Transverse colon (tissue), 4 donors: ENCODE measurements at regions not wholly inside any gene's neighbourhood (a gene's known extent, or its start where the extent isn't known, plus 50 kb on each side); places are given as distances from the start of the nearest gene placed in this dataset.

ENCODE experiments used
- DNase-seq: peaks from one replicate; pipeline ENCODE4 v3.0.0-alpha.2; 2019
- H3K27ac ChIP-seq, 4 donors: fragments of 200-600 bp; sonication (generic); 2 replicates each; pipeline ENCODE4 v1.5.1; 2016 to 2018; ENCODE audit warnings: inconsistent platforms in 4 of 4
- H3K27me3 ChIP-seq: fragments of 200-600 bp; sonication (generic); 2 replicates; pipeline ENCODE4 v1.5.1; 2017; ENCODE audit warnings: inconsistent platforms
- H3K36me3 ChIP-seq, 4 donors: fragments of 200-600 bp; sonication (generic); 2 replicates each; pipeline ENCODE4 v1.5.1; 2017 to 2019; ENCODE audit warnings: inconsistent platforms in 4 of 4
- H3K4me1 ChIP-seq, 4 donors: fragments of 200-600 bp; sonication (generic); 2 replicates each; pipeline ENCODE4 v1.5.1; 2017 to 2020; ENCODE audit warnings: inconsistent platforms in 4 of 4
- H3K4me3 ChIP-seq, 4 donors: fragments of 200-600 bp; sonication (generic); 1 replicate in 1 of 4; 2 replicates in 3 of 4; pipeline versions ENCODE4 v1.5.1 to v1.6.1; 2017 to 2019; ENCODE audit warnings: inconsistent platforms in 4 of 4
- H3K9me3 ChIP-seq, 2 donors: fragments of 200-600 bp; sonication (generic); 2 replicates each; pipeline ENCODE4 v1.5.1; 2017 to 2019; ENCODE audit warnings: inconsistent platforms in 2 of 2
- CTCF ChIP-seq, 5 experiments: fragments of 200-600 bp in 3 of 5; fragments of 450-650 bp in 2 of 5; sonication (generic) in 3 of 5; IDR thresholded peaks; 1 replicate in 2 of 5; 2 replicates in 3 of 5; pipeline ENCODE4 v1.5.1; 2016 to 2017; ENCODE audit warnings: antibody characterized with exemption in 5 of 5, inconsistent platforms in 3 of 5, mild to moderate bottlenecking in 2 of 5, moderate library complexity in 1 of 5
- EP300 ChIP-seq: sonication (generic); formaldehyde crosslinking; IDR thresholded peaks from one replicate; pipeline ENCODE4 v1.6.1; 2017; ENCODE audit warnings: antibody characterized with exemption, low read depth
- POLR2A ChIP-seq: fragments of 450-650 bp; IDR thresholded peaks from one replicate; pipeline ENCODE4 v1.6.1; 2016; ENCODE audit warnings: antibody characterized with exemption, mild to moderate bottlenecking, moderate library complexity
- POLR2AphosphoS5 ChIP-seq, 3 donors: sonication (generic); formaldehyde crosslinking; IDR thresholded peaks; one replicate each; pipeline ENCODE4 v1.6.1; 2016; ENCODE audit warnings: antibody characterized with exemption in 3 of 3
- WGBS, 2 donors: methylation state at CpG; one replicate each; pipeline ENCODE4 v1.1.5; 2018; ENCODE audit warnings: low coverage in 1 of 2; 5-methylcytosine and 5-hydroxymethylcytosine counted together
- in situ Hi-C, 4 donors: fragments of 200-750 bp; cut with MboI; loops; one replicate each; pipeline versions ENCODE4 v1.15.0 to v1.15.1; 2017; ENCODE audit warnings: low sequenced_read_pairs in 3 of 4, low pct_ligation_motif_present in 1 of 4, low pct_unique_long_range_greater_than_20kb in 1 of 4
- intact Hi-C: fragments of 100-400 bp; cut with DNase I; formaldehyde crosslinking; loops from one replicate; pipeline ENCODE4 v1.15.1; 2023; ENCODE audit warnings: low total_unique reads

GRCh38 chr9:26523577-26523976, 369.0 kb downstream of the CAAP1 start:
- Histone ChIP-seq H3K4me3 (no peak overlapping the region), H3K27ac (no peak overlapping the region), H3K4me1 (peaks cover 0 to 4% (median 0%) of the 10 kb centered on the region in 4 donors), H3K36me3 (no peaks in the 10 kb centered on the region), H3K9me3 (no peaks in the 10 kb centered on the region), H3K27me3 (no peaks in the 10 kb centered on the region)
- no peak for TF ChIP-seq POLR2A
- TF ChIP-seq EP300, result no peak
- TF ChIP-seq CTCF (IDR thresholded peaks at IDR 0.05), result no peak
- no peak for TF ChIP-seq POLR2AphosphoS5 (IDR thresholded peaks at IDR 0.05)
- in situ Hi-C loops, result no loop called here
- intact Hi-C loops, result no loop called here
- DNase-seq, result no peak
- WGBS, 2 donors, result 13 to 43% methylated on average over 1 to 3 of the region's 3 CpGs

DNA sequence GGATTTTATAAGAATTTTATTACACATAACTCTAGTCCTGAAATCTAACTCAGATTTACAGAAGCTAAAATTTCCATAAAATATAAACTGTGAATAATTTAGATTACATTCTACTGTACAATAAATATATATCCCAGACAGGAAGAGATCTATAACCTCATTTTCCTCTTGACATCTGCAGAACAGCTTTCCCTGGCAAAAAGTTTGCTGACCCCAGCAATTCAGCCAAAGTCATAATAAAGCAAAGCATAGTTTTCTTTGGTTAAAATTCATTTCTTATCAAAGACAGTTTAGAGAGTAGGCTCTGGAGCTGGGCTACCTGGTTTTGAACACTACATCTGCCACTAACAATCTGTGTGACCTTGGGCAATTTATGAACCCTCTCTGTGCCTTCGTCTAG, 372.5 kb downstream of the CAAP1 start:
- H3K4me3 ChIP-seq, result no peak overlapping the region
- no peaks in the 10 kb centered on the region for H3K9me3 ChIP-seq
- H3K36me3 ChIP-seq, result no peaks in the 10 kb centered on the region
- no peak overlapping the region for H3K27ac ChIP-seq
- TF ChIP-seq POLR2AphosphoS5 (IDR thresholded peaks at IDR 0.05) (no peak), CTCF (IDR thresholded peaks at IDR 0.05) (no peak), EP300 (no peak), POLR2A (no peak)
- no peaks in the 10 kb centered on the region for H3K27me3 ChIP-seq
- in situ Hi-C loops, result no loop called here
- WGBS, 2 donors, result 29 to 53% methylated on average over 1 of the region's 1 CpG
- peaks cover 0 to 4% (median 0%) of the 10 kb centered on the region in 4 donors for H3K4me1 ChIP-seq
- intact Hi-C loops, result no loop called here
- no peak for DNase-seq

DNA sequence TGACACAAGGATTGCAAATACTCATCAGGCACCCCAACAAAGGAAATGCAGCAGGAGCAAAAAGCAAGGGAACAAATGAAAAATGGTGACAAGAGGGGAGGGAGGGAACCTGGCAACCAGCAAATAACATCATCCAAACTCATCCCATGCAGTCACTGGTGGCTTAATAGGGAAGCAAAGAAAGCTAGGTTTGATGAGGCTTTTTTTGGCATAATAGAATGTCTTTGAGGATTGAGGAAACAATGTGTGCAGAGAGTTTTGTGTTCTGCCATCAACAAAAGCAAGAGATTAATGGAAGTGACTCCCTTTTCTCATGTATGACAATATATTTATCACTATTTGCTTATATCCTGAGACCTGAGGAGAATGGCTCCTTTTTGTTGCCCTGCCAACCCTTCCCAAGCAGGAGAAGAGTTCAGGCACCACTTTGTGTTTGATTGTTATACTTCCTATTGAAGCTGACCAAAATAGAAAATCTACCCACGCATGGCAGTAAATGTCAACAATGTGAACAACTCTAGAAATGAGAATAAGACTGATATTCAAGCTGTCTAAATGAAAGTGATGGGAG, 375.7 kb downstream of the CAAP1 start:
- WGBS, 2 donors, result 33 to 56% methylated on average over 1 of the region's 1 CpG
- H3K36me3 ChIP-seq, result no peaks in the 10 kb centered on the region
- H3K9me3 ChIP-seq, result no peaks in the 10 kb centered on the region
- no peak for DNase-seq
- H3K4me1 ChIP-seq, result no peaks in the 10 kb centered on the region
- intact Hi-C loops (no loop called here), in situ Hi-C loops (no loop called here)
- H3K4me3 ChIP-seq, result no peak overlapping the region
- no peak overlapping the region for H3K27ac ChIP-seq
- TF ChIP-seq POLR2A (no peak), POLR2AphosphoS5 (IDR thresholded peaks at IDR 0.05) (no peak), EP300 (no peak), CTCF (IDR thresholded peaks at IDR 0.05) (no peak)
- no peaks in the 10 kb centered on the region for H3K27me3 ChIP-seq

- no peaks in the 10 kb centered on the region for H3K4me1 ChIP-seq
- H3K27ac ChIP-seq, result no peak overlapping the region
- H3K36me3 ChIP-seq, result no peaks in the 10 kb centered on the region
- DNase-seq, result no peak
- intact Hi-C loops (no loop called here), in situ Hi-C loops (no loop called here)
- no peaks in the 10 kb centered on the region for H3K27me3 ChIP-seq
- TF ChIP-seq POLR2A (no peak), EP300 (no peak), CTCF (IDR thresholded peaks at IDR 0.05) (no peak), POLR2AphosphoS5 (IDR thresholded peaks at IDR 0.05) (no peak)
- no peaks in the 10 kb centered on the region for H3K9me3 ChIP-seq
- H3K4me3 ChIP-seq, result no peak overlapping the region
- 60 to 65% methylated on average over 1 to 4 of the region's 4 CpGs for whole genome bisulfite sequencing, 2 donors
These were observed 378.9 kb downstream of the CAAP1 start for GRCh38 chr9:26513730-26514129.
